GM21526 (cell line): ENCODE measurements at regions not wholly inside any gene's neighbourhood (a gene's known extent, or its start where the extent isn't known, plus 50 kb on each side); places are given as distances from the start of the nearest gene placed in this dataset.
"Not testable (repeated sequence)": the region's sequence is repeated elsewhere in the genome, so short reads cannot be mapped to it uniquely, and the experiment has no call there.

Experiments used
- ATAC-seq: cut with Tn5 transposase; IDR thresholded peaks from one replicate; pipeline ENCODE4 v1.9.1; 2021; ENCODE audit warnings: moderate library complexity; ENCODE audit not compliant: unreplicated experiment, low FRiP score

DNA sequence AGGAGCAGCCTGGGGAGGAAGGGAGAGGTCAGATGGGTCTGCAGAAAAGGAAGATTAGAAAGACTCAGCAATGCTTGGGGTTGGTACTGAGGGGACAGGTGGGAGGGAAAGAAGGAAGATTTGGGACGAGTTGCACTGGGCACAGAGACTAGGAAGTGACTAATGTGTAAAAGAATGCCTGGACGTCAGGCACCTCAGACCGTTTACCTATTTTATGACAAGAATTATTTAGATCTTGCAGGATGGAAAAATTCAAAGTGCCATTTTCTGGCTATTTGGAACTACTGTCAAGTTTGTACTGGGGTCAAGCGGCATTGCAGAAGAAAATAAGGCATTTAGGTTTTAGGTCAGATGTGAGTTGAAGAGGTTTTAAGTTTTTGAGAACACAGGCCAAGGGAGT is 1558.4 kb upstream of the PRR20A start:
- not testable (repeated sequence) for ATAC-seq

DNA sequence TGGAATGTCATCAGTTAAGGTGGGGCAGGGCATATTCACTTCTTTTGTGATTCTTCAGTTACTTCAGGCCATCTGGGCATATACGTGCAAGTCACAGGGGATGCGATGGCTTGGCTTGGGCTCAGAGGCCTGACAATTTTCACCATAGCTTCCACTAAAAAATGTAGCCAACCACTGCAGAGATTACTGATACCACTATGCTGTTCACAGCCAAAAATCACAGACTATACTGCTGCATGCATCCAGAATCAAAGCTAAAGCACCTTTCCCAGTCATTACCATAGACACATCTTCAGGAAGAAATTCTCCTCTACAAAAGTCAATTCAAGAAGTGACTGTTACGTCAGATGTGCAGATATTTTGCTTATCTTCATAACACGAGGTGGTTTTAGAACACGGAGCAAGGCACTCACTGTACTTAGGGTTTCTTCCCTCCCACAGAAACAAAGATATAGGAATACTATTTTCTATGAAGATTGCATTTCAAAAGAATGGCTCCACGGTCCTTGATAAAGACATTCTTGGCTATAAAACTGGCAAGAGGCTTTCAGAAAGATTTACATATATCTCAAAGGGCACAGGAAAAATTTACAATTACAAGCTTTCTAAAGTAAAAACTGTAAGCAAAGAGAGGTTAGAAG is 1556.6 kb upstream of the PRR20A start:
- ATAC-seq = no peak

DNA sequence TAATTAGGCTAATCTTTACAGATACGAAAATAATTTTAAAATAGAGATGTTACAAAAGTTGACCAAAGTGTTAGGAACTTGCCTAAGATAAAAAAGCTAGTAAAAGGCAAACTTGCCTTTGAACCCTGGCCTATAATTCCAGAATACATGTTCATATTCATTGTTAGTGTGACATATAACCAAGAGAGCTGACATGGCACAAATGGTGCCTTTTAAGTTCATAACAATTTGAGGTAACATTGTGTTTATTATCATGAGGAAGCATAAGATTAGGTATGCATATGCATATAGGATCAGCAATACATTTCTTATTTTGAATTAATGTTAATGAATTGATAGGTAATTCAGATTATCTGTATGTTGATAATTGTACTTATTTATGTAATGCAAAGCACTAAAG is 1537.9 kb upstream of the PRR20A start:
- ATAC-seq = no peak

DNA sequence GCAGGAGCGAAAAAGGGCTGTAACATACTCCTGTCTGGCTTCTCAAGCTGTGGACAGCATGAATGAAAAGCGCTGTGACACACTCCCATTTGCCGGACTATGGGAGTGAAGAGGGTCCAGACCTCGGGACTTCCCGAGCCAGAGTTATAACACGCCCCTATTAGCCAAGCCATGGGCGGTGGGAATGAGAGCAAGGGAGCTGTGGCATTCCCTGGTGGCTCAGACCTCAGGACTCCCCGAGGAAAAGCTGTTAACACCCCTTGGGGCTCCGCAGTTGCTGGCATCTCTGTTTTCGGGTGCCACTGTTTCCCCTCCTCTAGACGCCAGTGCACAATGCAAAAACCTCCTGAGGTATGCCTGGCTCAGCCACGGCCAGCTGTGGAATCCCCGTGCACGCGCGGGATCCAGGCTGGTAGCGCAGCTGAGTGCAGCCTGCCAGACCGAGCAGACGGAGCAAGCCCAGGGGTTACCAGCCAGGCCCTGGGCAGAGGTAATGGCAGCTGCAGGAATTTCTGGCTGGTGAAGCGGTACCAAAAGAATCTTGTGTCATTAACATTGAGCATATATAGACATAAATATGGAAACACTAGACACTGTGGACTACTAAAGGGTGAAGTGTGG is 1534.6 kb upstream of the PRR20A start:
- ATAC-seq = no peak

DNA sequence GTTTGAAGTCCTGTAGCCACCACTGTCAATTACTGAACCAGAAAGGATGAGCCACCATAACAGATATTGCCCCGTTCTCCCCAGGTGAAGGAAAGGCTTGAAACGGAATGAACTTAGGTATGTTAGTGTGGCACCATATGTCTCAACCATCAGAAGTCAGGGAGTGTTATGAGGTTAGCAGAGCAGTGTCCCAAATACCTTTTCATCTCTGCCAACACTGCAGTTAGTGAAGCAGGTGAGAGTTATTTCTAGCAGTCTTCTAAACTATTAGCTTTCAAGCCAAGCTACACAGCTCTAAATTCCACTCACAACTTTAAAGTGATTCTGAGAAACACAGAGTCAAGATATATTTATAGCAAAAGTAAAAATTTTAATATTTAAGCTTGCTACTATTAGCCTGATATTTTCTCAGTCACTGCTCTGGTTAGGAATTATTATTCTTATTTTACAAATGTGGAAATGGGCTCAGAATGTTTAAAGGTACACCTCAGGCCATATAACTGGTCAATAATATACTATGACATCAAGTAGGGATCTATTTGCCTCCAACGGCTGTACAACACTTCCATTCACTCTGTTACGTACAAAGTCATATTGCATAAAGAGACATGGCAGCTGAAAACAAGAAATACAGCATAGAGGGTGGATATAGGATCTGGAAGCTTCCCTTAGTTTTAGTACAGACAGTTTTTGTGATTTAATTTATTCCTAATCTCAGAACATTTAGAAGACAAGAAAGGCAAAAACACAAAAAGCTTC is 1527.1 kb upstream of the PRR20A start:
- no peak for ATAC-seq

DNA sequence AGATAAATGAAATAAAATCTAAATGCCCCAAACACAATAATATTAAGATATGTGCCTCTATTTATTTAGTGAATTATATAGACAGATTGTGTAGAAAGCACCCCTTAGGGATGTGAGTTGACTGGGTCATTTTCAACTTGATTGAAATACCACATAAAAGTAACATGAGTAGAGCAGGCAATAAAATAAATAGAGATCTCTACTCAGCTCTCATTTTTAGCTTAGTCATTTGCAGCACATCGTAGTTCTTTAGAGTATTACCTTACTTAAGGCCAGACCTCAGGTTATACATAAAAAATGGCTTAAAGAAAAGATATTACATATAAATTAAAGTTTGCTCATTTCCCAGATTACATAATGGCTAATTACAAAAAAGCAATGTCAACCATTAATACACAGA is 1525.6 kb upstream of the PRR20A start:
- ATAC-seq = no peak

DNA sequence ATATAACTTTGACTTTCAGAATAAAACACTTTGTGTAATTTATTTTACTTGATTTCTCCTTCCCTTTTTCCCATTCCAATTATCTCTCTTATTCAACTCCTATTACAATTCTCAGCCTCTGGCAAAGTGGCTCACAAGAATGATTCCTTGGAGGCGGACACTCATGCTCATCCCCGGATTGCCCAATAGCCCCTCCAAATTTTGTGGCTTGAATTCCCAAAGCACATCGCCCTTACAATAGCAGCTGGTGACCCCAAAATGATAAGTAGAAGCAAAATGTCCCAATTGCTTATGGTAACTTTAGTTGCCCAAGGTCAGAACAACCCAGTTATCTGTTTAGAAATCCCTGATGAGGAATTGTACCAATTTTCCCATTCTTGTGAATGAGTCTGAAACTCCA is 1523.5 kb upstream of the PRR20A start:
- no peak for ATAC-seq

DNA sequence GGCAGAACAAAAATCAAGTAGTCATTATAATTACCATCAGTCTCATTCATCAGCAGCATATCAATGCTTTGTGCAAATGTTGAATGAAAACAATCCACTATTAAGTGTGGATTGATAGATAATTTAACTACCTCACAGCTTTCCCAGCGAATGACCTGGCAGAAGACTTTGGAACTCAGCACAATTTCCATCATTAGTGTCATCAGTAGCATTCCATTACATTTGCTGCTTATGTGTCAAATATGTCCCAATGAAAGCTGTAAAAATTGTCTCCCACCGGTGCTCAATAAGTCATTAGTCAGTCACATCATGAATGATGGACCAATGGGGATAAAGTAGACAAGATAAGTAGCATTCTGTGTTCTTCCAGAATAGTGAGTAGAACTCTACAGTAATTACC is 1513.5 kb upstream of the PRR20A start:
- ATAC-seq = no peak

DNA sequence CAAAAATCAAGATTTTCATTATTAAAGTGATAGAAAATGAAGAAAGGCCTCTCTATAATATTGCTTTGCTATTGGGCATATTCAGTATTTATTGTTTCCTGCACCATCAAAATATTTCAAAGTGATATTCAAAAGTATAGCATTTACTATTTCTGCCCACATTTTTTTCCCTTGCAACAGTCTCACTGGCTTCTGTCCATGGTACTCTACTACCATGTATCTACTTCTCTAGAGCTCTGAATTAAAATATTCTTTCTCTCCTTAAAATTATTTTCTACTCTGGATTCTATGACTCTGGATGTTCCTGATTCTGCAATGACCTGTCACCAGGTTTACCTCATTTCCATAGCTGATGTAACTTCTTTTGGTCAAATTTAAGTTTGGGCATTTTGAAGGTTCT is 1508.3 kb upstream of the PRR20A start:
- ATAC-seq = no peak

DNA sequence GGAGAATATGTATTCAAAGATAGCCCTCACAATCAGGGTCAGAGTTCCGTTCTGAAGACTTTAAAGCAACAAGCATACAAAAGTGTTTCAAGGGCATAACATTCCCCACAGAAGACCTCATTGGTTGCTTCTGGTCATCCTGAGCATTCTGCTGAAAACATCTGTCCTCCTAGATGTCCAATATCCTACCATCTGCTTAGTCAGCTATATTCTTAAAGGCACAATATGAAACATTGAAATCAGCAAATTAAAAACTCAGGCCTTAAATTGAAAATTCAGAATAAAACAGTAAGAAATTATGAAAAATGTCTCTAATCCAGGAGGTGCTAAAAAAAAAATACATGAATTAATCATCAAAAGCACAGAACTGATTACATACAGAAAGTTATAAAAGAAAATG is 1491.2 kb upstream of the PRR20A start:
- ATAC-seq = no peak

DNA sequence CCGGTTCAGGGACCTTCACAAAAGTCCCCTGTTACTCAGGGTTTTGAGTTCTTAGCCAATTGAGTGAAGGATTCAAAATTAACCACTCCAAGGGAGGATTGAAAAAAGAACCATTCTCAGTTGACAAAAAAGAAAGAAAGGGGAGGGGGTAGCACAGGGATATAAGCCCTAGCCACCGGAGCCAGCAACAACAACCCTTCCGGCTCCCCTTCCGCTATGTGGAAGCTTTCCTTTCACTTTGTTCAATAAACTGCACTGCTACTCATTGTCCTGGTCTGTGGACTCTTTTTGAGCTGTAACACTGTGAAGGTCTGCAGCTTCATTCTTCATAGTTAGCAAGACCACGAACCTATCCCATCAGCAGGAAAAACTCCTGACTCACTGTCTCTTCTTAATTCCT is 1488.1 kb upstream of the PRR20A start:
- ATAC-seq = no peak

DNA sequence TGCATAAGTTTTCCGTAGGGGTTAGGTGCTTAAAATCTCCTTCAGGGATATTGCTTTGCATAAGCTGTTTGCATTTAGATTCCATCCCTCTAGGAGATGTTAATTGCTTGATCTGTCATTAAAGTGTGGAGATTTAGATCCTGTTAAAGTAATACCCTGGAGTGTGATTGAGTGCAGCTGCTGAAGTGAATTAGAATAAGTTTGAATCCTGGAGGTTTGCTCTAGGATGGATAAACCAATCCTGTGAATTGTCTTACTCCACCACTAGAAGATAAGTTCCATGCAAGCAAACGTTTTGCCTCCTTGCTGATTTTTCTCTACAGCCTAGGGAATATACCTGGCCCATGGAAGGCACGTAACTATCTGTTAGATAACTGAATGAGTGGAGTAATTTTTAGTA is 1487.2 kb upstream of the PRR20A start:
- no peak for ATAC-seq

DNA sequence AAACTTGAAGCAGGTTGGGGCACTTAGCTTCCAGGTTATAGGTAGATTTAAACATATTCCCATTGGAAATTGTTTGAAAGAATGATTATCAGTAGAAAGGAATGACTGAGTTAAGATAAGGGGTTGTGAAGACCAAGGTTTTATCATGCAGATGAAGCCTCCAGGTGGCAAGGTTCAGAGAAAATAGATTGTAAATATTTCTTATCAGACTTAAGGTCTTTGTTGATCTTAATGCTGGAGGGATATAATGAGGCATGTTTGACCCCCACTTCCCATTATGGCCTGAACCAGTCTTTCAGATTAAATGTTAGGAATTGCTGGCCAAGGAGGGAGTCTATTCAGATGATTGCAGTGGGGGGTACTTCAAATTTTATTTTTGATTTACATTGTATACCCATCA is 1486.5 kb upstream of the PRR20A start:
- no peak for ATAC-seq

DNA sequence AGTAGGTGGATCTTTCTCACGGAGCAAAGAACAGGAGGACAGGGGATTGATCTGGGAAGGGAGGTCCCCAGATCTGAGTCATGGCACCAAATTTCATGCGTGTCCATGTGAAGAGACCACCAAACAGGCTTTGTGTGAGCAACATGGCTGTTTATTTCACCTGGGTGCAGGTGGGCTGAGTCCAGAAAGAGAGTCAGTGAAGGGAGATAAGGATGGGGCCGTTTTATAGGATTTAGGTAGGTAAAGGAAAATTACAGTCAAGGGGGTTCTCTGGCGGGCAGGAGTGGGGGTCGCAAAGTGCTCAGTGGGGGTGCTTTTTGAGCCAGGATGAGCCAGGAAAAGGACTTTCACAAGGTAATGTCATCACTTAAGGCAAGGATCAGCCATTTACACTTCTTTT is 1480.5 kb upstream of the PRR20A start:
- not testable (repeated sequence) for ATAC-seq

DNA sequence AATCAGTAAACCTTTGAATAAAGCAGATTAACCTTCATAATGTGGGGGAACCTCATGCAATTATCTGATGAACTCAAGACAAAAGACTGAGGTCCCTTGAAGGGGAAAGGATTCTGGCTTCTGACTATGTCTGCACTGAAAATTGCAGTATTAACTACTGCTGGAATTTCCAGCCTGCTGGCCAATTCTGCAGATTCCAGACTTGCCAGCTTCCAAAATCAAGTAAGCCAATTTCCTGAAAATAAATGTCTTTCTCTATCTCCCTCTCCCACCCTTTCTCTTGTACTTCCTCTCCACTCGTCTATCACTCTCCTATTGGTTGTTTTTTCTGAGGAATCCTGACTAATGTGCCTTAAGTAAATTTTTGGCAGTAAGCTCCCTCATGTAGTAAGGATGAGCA is 1479.9 kb upstream of the PRR20A start:
- no peak for ATAC-seq

DNA sequence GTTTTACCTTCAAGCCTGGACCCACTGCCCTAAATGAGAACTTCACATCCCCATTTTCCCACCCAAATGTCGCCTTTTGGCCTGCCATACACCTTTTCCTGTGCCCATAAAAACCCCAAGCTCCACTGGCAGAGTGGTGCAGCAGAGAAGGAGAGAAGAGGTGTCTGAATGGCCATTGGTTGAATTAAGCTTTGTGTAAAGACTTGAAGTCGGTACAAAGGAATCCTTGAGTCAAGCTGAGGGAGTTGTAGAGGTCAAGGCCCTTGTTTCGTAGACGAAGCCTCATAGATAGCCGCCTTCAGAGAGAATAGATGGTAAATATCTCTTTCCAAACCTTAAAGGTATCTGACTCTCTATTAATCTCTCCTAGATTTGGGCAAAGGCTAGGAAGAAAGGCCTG is 1479.2 kb upstream of the PRR20A start:
- no peak for ATAC-seq

DNA sequence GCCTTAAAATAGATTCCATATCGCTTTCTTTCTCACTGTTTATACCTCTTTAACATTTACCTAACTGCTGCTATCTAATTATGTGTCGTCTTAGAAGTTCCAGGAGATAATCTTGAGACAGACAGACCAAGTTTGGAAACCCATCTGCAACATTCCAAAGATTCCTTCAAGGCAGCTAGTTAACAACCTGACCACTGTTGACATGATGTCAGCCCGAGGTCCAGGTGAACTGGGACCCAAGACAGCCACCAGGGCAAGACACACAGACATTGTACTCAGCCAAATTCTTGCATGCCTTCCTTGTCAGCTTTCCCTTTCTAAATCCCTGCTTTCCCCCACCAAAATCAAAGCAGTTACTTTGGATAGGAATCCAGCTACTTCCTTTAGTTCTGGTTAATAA is 1476.5 kb upstream of the PRR20A start:
- ATAC-seq = no peak

DNA sequence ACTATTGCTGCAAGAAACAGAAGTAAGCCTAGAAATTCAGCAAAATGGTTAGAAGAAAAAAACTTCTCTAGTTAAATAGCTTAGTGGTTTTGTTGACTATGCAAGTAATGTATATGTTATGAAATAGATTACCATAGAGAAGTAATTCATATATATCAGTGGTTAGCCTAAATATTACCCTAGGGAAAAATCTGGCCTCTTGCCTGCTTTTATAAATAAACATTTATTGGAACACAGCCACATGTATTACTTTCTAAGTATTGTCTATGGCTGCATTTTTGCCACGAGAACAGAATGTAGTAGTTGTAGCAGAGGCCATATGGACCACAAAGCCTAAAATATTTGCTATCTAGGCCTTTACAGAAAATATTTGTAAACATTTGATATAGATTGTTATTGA is 1471.7 kb upstream of the PRR20A start:
- ATAC-seq = no peak

DNA sequence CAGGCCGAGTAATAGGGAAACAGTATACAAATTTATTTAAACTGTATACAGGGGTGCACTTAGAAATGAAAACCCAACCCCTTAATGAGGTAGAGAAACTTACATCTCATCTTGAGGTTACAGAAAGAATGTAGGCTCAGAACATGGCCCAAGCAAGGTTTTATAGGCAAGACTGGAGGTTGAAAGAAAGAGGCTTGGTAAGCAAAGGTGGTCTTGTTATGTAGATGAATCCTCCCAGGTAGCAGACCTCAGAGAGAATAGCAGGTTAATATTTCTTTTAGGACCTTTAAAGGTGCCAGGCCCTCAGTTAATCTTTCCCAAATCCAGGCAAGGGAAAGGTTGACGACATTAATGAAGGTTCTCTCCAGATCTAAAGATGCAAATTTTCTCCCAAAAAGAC is 1466.8 kb upstream of the PRR20A start:
- ATAC-seq = no peak

DNA sequence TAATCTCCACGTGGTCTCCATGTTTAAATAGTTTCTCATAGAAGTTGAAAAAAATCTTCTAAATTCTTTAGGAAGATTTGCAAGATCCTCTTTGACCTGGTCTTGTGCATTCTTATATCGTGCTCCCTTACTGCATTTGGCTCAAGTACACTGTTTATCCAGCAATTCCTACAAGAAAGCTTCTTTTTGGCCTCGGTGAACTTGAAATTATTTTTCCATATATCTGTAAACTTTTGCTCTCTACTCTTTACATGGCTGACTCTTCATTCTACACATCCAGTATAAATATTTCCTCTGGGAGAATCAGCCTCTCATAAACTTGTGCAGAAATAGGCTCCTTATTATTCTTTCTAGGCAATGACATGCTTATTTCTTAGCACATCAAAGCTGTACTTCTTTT is 1457.9 kb upstream of the PRR20A start:
- ATAC-seq = no peak

DNA sequence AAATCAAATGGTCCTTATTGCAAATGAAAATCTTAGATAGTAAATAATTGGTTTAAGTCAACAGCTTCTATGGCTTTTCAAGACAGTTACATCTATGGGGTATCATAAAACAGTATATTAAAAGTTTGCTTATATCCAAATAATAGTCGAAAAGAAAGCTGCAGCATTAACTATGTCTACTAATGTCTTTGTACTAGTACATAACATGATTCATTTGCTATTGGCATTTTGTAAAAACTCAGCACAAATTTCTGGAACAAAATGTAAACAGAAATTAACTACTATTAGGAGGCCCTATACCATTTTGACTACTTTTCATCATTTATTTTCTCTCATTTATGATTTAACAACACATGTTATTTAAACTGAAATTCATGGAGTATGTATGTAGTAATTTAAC is 1435.2 kb upstream of the PRR20A start:
- ATAC-seq = no peak

DNA sequence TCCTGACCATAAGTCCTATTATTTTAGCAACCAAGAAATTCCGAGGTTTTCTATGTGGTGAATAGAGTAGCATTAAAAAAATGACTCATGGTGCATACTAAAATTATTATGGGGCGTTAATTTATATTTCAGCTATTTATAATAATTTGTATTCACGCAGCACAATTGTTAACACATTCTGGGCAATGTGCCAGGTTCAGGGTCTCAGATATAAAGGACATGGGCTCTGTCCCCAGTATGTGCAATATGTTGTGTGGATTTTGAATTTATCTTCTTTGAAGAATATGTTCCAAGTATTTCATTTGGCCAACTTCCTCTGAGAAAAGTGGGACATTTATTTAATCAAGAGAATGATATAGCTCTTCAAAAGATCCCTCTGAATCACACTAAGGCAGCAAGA is 1434.7 kb upstream of the PRR20A start:
- no peak for ATAC-seq
